WTC11 (cell line): ENCODE measurements at regions not wholly inside any gene's neighbourhood (a gene's known extent, or its start where the extent isn't known, plus 50 kb on each side); places are given as distances from the start of the nearest gene placed in this dataset.

Experiments
- ATAC-seq: fragments of 200-7000 bp; cut with Tn5 transposase; 2 replicates; pipeline ENCODE4 v1.10.0; 2021; ENCODE audit warnings: mild to moderate bottlenecking, moderate library complexity
- CTCF ChIA-PET: fragments of 300-600 bp; sonication (Branson Sonifier 250); formaldehyde crosslinking; loops from one replicate; lab custom pipeline; 2021; ENCODE audit warnings: antibody characterized with exemption; lab: Charles Lee
- POLR2A ChIA-PET: fragments of 350-600 bp; sonication (Branson Sonifier 250); formaldehyde crosslinking; loops from one replicate; lab custom pipeline; 2021; ENCODE audit warnings: antibody characterized with exemption; lab: Charles Lee
- DNase-seq: peaks from one replicate; pipeline ENCODE4 v3.0.0; 2021; ENCODE audit warnings: low spot score
- H3K27ac Mint-ChIP-seq: 2 replicates; pipeline ENCODE4 v1.8.0; 2021; ENCODE audit warnings: mixed read lengths
- H3K27me3 Mint-ChIP-seq: 2 replicates; pipeline ENCODE4 v1.8.0; 2021; ENCODE audit warnings: low read depth, mild to moderate bottlenecking, moderate library complexity, mixed read lengths
- H3K36me3 Mint-ChIP-seq: 2 replicates; pipeline ENCODE4 v1.8.0; 2021; ENCODE audit warnings: mixed read lengths
- H3K4me1 Mint-ChIP-seq: 2 replicates; pipeline ENCODE4 v1.8.0; 2022; ENCODE audit warnings: mixed read lengths
- H3K4me3 Mint-ChIP-seq: 2 replicates; pipeline ENCODE4 v1.8.0; 2021; ENCODE audit warnings: mild to moderate bottlenecking, moderate library complexity, mixed read lengths
- H3K9me3 Mint-ChIP-seq: 2 replicates; pipeline ENCODE4 v1.8.0; 2021; ENCODE audit warnings: mixed read lengths
- ATF1 ChIP-seq: sonication (generic); formaldehyde crosslinking; IDR thresholded peaks from 2 replicates; pipeline ENCODE4 v1.8.1; 2023; ENCODE audit warnings: mild to moderate bottlenecking, moderate library complexity, missing genetic modification reagents
- CREB1 ChIP-seq: sonication (generic); formaldehyde crosslinking; IDR thresholded peaks from 2 replicates; pipeline ENCODE4 v1.8.0; 2023; ENCODE audit warnings: mild to moderate bottlenecking, missing genetic modification reagents
- GRHL2 ChIP-seq: fragments of 250-450 bp; sonication (Bioruptor Pico); IDR thresholded peaks from 2 replicates; pipeline ENCODE4 v1.8.0; 2022; ENCODE audit warnings: mild to moderate bottlenecking, moderate library complexity; ENCODE audit not compliant: insufficient replicate concordance, severe bottlenecking
- NFATC4 ChIP-seq: fragments of 250-450 bp; sonication (Bioruptor Pico); IDR thresholded peaks from 2 replicates; pipeline ENCODE4 v1.9.0; 2021; ENCODE audit warnings: mild to moderate bottlenecking
- NR1H2 ChIP-seq: sonication (generic); formaldehyde crosslinking; IDR thresholded peaks from 2 replicates; pipeline ENCODE4 v1.9.0; 2021; ENCODE audit warnings: mild to moderate bottlenecking, moderate library complexity, missing genetic modification reagents
- PRRX2 ChIP-seq: fragments of 250-450 bp; sonication (Bioruptor Pico); IDR thresholded peaks from 2 replicates; pipeline ENCODE4 v1.8.0; 2021; ENCODE audit warnings: mild to moderate bottlenecking
- RORB ChIP-seq: fragments of 250-450 bp; sonication (Bioruptor Pico); IDR thresholded peaks from 2 replicates; pipeline ENCODE4 v1.9.0; 2021; ENCODE audit warnings: mild to moderate bottlenecking
- TCF7 ChIP-seq: sonication (generic); formaldehyde crosslinking; IDR thresholded peaks from 2 replicates; pipeline ENCODE4 v1.8.0; 2022; ENCODE audit warnings: mild to moderate bottlenecking, low read depth, missing genetic modification reagents, moderate library complexity
- TEAD4 ChIP-seq: sonication (generic); formaldehyde crosslinking; IDR thresholded peaks from 2 replicates; pipeline ENCODE4 v1.8.0; 2022; ENCODE audit warnings: mild to moderate bottlenecking, missing genetic modification reagents
- ZNF416 ChIP-seq: fragments of 250-450 bp; sonication (Bioruptor Pico); IDR thresholded peaks from 2 replicates; pipeline ENCODE4 v1.9.0; 2021; ENCODE audit warnings: mild to moderate bottlenecking, inconsistent platforms
- TF ChIP-seq, protein P1 (sequence below): sonication (generic); formaldehyde crosslinking; IDR thresholded peaks from 2 replicates; pipeline ENCODE4 v1.8.1; 2023; ENCODE audit warnings: mild to moderate bottlenecking, missing genetic modification reagents
- TF ChIP-seq, protein P2 (sequence below): fragments of 250-450 bp; sonication (Bioruptor Pico); IDR thresholded peaks from 2 replicates; pipeline ENCODE4 v1.9.0; 2021; ENCODE audit warnings: mild to moderate bottlenecking
- TF ChIP-seq, protein P3 (sequence below): sonication (generic); formaldehyde crosslinking; IDR thresholded peaks from 2 replicates; pipeline ENCODE4 v1.8.1; 2023; ENCODE audit warnings: mild to moderate bottlenecking, missing genetic modification reagents, borderline replicate concordance
- TF ChIP-seq, protein P4 (sequence below): sonication (generic); formaldehyde crosslinking; IDR thresholded peaks from 2 replicates; pipeline ENCODE4 v1.8.1; 2023; ENCODE audit warnings: mild to moderate bottlenecking, missing genetic modification reagents, moderate library complexity
- TF ChIP-seq, protein P5 (sequence below): sonication (generic); formaldehyde crosslinking; IDR thresholded peaks from 2 replicates; pipeline ENCODE4 v1.8.0; 2022; ENCODE audit warnings: mild to moderate bottlenecking, missing genetic modification reagents
- TF ChIP-seq, protein P6 (sequence below): sonication (generic); formaldehyde crosslinking; IDR thresholded peaks from 2 replicates; pipeline ENCODE4 v1.8.0; 2023; ENCODE audit warnings: missing genetic modification reagents
- TF ChIP-seq, protein P7 (sequence below): fragments of 250-450 bp; sonication (Bioruptor Pico); IDR thresholded peaks from 2 replicates; pipeline ENCODE4 v1.9.0; 2021; ENCODE audit warnings: mild to moderate bottlenecking
- TF ChIP-seq, protein P8 (sequence below): sonication (generic); formaldehyde crosslinking; IDR thresholded peaks from 2 replicates; pipeline ENCODE4 v1.8.0; 2022; ENCODE audit warnings: mild to moderate bottlenecking, missing genetic modification reagents
- TF ChIP-seq, protein P9 (sequence below): sonication (generic); formaldehyde crosslinking; IDR thresholded peaks from 2 replicates; pipeline ENCODE4 v1.8.1; 2022; ENCODE audit warnings: mild to moderate bottlenecking, missing genetic modification reagents, moderate library complexity, borderline replicate concordance

DNA sequence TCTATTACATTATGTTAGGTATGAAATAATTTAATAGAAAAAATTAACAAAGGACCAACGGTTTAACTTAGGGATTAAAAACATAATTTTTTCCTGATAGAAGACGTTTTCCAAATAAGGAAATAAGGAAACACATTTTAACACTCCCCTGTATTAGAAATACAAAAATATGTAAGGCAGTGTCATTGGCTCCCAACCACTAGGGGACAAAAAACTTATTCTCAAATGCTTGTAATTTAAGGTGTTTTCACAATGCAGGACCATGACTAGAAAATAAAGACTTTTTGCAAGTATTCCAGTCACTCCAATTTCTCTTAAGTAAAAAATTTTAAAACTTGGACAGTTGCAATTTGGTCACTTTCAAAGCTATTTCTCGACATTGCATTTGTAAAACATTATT, 98.8 kb upstream of the ODAD2 start (continued):
- TF ChIP-seq, protein P1, sequence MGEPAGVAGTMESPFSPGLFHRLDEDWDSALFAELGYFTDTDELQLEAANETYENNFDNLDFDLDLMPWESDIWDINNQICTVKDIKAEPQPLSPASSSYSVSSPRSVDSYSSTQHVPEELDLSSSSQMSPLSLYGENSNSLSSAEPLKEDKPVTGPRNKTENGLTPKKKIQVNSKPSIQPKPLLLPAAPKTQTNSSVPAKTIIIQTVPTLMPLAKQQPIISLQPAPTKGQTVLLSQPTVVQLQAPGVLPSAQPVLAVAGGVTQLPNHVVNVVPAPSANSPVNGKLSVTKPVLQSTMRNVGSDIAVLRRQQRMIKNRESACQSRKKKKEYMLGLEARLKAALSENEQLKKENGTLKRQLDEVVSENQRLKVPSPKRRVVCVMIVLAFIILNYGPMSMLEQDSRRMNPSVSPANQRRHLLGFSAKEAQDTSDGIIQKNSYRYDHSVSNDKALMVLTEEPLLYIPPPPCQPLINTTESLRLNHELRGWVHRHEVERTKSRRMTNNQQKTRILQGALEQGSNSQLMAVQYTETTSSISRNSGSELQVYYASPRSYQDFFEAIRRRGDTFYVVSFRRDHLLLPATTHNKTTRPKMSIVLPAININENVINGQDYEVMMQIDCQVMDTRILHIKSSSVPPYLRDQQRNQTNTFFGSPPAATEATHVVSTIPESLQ: no peak
- TF ChIP-seq TCF7 (no peak), GRHL2 (CRISPR knock-in tag) (no peak)

DNA sequence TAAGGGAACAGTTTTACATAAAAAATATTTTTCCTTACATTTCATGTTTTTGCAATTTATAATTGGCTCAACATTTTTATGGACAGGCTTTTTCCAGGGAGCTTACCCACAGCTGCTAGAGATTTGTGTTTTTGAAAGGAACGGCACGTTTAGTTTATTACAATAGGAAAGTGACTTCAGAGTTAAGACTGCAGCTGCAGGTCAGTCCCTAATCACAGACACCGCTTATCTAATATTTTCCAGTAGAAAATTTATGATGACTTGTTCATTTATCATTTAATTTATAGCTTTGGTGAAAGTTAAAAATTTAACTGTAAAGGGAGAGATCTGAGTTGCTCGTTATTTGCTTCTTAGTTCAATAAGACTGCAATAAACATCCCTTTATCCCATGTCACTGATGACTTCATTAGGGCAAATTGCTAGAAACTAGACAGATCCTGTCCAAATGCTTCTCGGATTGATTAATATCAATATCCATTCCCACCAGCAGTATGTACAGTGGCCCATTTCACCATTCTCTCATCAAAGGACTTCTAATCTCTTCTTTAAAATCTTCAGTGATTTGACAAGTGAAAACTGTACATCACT, 97.0 kb upstream of the ODAD2 start:
- POLR2A ChIA-PET: no interaction called here
- H3K4me1 Mint-ChIP-seq: no peaks in the 10 kb centered on the region
- no peak overlapping the region for H3K4me3 Mint-ChIP-seq

More for the DNA sequence above, 97.0 kb upstream of the ODAD2 start:
- Mint-ChIP-seq H3K36me3 (no peaks in the 10 kb centered on the region), H3K27ac (no peak overlapping the region), H3K27me3 (no peaks in the 10 kb centered on the region), H3K9me3 (no peaks in the 10 kb centered on the region)
- TF ChIP-seq ZNF416 (CRISPR knock-in tag): no peak
- no peak for TF ChIP-seq CREB1 (CRISPR knock-in tag)
- TF ChIP-seq, protein P2, sequence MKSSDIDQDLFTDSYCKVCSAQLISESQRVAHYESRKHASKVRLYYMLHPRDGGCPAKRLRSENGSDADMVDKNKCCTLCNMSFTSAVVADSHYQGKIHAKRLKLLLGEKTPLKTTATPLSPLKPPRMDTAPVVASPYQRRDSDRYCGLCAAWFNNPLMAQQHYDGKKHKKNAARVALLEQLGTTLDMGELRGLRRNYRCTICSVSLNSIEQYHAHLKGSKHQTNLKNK: no peak
- TF ChIP-seq, protein P3, sequence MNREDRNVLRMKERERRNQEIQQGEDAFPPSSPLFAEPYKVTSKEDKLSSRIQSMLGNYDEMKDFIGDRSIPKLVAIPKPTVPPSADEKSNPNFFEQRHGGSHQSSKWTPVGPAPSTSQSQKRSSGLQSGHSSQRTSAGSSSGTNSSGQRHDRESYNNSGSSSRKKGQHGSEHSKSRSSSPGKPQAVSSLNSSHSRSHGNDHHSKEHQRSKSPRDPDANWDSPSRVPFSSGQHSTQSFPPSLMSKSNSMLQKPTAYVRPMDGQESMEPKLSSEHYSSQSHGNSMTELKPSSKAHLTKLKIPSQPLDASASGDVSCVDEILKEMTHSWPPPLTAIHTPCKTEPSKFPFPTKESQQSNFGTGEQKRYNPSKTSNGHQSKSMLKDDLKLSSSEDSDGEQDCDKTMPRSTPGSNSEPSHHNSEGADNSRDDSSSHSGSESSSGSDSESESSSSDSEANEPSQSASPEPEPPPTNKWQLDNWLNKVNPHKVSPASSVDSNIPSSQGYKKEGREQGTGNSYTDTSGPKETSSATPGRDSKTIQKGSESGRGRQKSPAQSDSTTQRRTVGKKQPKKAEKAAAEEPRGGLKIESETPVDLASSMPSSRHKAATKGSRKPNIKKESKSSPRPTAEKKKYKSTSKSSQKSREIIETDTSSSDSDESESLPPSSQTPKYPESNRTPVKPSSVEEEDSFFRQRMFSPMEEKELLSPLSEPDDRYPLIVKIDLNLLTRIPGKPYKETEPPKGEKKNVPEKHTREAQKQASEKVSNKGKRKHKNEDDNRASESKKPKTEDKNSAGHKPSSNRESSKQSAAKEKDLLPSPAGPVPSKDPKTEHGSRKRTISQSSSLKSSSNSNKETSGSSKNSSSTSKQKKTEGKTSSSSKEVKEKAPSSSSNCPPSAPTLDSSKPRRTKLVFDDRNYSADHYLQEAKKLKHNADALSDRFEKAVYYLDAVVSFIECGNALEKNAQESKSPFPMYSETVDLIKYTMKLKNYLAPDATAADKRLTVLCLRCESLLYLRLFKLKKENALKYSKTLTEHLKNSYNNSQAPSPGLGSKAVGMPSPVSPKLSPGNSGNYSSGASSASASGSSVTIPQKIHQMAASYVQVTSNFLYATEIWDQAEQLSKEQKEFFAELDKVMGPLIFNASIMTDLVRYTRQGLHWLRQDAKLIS (CRISPR knock-in tag): no peak
- TF ChIP-seq, protein P4, sequence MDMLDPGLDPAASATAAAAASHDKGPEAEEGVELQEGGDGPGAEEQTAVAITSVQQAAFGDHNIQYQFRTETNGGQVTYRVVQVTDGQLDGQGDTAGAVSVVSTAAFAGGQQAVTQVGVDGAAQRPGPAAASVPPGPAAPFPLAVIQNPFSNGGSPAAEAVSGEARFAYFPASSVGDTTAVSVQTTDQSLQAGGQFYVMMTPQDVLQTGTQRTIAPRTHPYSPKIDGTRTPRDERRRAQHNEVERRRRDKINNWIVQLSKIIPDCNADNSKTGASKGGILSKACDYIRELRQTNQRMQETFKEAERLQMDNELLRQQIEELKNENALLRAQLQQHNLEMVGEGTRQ (CRISPR knock-in tag): no peak
- no peak for TF ChIP-seq TEAD4 (CRISPR knock-in tag)
- no peak for TF ChIP-seq RORB (CRISPR knock-in tag)
- TF ChIP-seq PRRX2: no peak
- TF ChIP-seq, protein P5, sequence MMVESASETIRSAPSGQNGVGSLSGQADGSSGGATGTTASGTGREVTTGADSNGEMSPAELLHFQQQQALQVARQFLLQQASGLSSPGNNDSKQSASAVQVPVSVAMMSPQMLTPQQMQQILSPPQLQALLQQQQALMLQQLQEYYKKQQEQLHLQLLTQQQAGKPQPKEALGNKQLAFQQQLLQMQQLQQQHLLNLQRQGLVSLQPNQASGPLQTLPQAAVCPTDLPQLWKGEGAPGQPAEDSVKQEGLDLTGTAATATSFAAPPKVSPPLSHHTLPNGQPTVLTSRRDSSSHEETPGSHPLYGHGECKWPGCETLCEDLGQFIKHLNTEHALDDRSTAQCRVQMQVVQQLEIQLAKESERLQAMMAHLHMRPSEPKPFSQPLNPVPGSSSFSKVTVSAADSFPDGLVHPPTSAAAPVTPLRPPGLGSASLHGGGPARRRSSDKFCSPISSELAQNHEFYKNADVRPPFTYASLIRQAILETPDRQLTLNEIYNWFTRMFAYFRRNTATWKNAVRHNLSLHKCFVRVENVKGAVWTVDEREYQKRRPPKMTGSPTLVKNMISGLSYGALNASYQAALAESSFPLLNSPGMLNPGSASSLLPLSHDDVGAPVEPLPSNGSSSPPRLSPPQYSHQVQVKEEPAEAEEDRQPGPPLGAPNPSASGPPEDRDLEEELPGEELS (CRISPR knock-in tag): no peak
- TF ChIP-seq, protein P6, sequence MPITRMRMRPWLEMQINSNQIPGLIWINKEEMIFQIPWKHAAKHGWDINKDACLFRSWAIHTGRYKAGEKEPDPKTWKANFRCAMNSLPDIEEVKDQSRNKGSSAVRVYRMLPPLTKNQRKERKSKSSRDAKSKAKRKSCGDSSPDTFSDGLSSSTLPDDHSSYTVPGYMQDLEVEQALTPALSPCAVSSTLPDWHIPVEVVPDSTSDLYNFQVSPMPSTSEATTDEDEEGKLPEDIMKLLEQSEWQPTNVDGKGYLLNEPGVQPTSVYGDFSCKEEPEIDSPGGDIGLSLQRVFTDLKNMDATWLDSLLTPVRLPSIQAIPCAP: no peak
- TF ChIP-seq, protein P7, sequence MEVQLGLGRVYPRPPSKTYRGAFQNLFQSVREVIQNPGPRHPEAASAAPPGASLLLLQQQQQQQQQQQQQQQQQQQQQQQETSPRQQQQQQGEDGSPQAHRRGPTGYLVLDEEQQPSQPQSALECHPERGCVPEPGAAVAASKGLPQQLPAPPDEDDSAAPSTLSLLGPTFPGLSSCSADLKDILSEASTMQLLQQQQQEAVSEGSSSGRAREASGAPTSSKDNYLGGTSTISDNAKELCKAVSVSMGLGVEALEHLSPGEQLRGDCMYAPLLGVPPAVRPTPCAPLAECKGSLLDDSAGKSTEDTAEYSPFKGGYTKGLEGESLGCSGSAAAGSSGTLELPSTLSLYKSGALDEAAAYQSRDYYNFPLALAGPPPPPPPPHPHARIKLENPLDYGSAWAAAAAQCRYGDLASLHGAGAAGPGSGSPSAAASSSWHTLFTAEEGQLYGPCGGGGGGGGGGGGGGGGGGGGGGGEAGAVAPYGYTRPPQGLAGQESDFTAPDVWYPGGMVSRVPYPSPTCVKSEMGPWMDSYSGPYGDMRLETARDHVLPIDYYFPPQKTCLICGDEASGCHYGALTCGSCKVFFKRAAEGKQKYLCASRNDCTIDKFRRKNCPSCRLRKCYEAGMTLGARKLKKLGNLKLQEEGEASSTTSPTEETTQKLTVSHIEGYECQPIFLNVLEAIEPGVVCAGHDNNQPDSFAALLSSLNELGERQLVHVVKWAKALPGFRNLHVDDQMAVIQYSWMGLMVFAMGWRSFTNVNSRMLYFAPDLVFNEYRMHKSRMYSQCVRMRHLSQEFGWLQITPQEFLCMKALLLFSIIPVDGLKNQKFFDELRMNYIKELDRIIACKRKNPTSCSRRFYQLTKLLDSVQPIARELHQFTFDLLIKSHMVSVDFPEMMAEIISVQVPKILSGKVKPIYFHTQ (CRISPR knock-in tag): no peak
- TF ChIP-seq, protein P8, sequence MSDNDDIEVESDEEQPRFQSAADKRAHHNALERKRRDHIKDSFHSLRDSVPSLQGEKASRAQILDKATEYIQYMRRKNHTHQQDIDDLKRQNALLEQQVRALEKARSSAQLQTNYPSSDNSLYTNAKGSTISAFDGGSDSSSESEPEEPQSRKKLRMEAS (CRISPR knock-in tag): no peak
- no peak for TF ChIP-seq ATF1 (CRISPR knock-in tag)
- no peak for TF ChIP-seq NR1H2 (CRISPR knock-in tag)
- no peak for TF ChIP-seq NFATC4
- TF ChIP-seq, protein P9, sequence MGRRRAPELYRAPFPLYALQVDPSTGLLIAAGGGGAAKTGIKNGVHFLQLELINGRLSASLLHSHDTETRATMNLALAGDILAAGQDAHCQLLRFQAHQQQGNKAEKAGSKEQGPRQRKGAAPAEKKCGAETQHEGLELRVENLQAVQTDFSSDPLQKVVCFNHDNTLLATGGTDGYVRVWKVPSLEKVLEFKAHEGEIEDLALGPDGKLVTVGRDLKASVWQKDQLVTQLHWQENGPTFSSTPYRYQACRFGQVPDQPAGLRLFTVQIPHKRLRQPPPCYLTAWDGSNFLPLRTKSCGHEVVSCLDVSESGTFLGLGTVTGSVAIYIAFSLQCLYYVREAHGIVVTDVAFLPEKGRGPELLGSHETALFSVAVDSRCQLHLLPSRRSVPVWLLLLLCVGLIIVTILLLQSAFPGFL (CRISPR knock-in tag): no peak
- DNase-seq: no peak
- CTCF ChIA-PET: no interaction called here
- no peak for ATAC-seq
